ENCODE measurements at regions not wholly inside any gene's neighbourhood (a gene's known extent, or its start where the extent isn't known, plus 50 kb on each side); places are given as distances from the start of the nearest gene placed in this dataset.

DNA sequence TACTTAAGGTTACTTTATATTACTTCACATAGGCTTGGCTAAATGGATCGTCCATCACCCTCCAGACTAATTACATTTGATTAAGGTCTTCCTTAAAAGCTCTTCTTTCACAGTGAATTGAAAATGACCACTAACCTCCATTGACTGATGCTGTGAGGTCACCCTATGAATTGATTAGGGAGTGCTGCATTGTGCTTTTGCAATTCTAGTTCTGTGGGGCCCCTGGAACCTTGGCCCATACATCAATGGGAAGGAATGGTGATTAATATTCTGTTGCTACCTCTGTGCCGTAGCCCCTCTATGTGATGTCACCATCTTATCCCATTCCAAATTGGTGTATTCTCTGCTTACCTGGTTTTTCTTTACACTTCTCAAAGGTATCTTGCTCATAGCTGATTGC is 682.2 kb downstream of the SQOR start:
- no peaks in the 10 kb centered on the region for H3K9me3 ChIP-seq (ENCODE audit: low read length)
- no peaks in the 10 kb centered on the region for H3K4me1 ChIP-seq (ENCODE audit: insufficient read depth, low read length)
- no peak overlapping the region for H3K4me3 ChIP-seq (replicated peaks in 1 of 3; ENCODE audit: insufficient read depth in 1 of 3, low read depth in 2 of 3, low read length in 3 of 3)
- WGBS (ENCODE audit: low lambda C conversion rate): 5% methylated on average over 2 of the region's 2 CpGs
- DNase-seq (ENCODE audit: low spot score) (no peak), ATAC-seq (no peak), FAIRE-seq (no peak)
- no peaks in the 10 kb centered on the region for H3K36me3 ChIP-seq (replicated peaks in 1 of 2; ENCODE audit: control insufficient read depth in 1 of 2, insufficient read depth in 2 of 2, low read length in 2 of 2)
- in situ Hi-C loops (cut with HindIII; ENCODE audit: extremely low pct_ligation_motif_present, low pct_unique_long_range_greater_than_20kb) (no loop called here), intact Hi-C loops (cut with micrococcal nuclease; ENCODE audit: unreplicated experiment) (no loop called here)
- ChIA-PET CTCF (ENCODE audit: low intra/inter-chr PET ratio, low total read pairs) (no interaction called here), POLR2A (no interaction called here)
- H3K79me2 ChIP-seq (ENCODE audit: insufficient read depth, low read length): no peaks in the 10 kb centered on the region
- no peak overlapping the region for H3K4me2 ChIP-seq (ENCODE audit: low read depth, low read length)
- no peaks in the 10 kb centered on the region for H4K20me1 ChIP-seq (ENCODE audit: insufficient read depth, low read length)
- no peak for TF ChIP-seq ZNF460 (CRISPR knock-in tag; IDR thresholded peaks at IDR 0.05; ENCODE audit: borderline replicate concordance)
- no peak for TF ChIP-seq SPEN (CRISPR knock-in tag; IDR thresholded peaks at IDR 0.05; ENCODE audit: low read depth)
- TF ChIP-seq ZNF644 (CRISPR knock-in tag; IDR thresholded peaks at IDR 0.05; ENCODE audit: low read depth): no peak
- TF ChIP-seq IRX3 (CRISPR knock-in tag; IDR thresholded peaks at IDR 0.05; ENCODE audit: borderline replicate concordance, low read depth): no peak
- TF ChIP-seq CENPX (CRISPR knock-in tag; IDR thresholded peaks at IDR 0.05): no peak
- TF ChIP-seq, protein P1, sequence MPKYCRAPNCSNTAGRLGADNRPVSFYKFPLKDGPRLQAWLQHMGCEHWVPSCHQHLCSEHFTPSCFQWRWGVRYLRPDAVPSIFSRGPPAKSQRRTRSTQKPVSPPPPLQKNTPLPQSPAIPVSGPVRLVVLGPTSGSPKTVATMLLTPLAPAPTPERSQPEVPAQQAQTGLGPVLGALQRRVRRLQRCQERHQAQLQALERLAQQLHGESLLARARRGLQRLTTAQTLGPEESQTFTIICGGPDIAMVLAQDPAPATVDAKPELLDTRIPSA (CRISPR knock-in tag; IDR thresholded peaks at IDR 0.05; ENCODE audit: borderline replicate concordance): no peak
- TF ChIP-seq NR2F6 (IDR thresholded peaks at IDR 0.05): no peak
- no peak for TF ChIP-seq NR2F6 (CRISPR knock-in tag; IDR thresholded peaks at IDR 0.05)
- no peak for TF ChIP-seq MLLT10 (CRISPR knock-in tag; IDR thresholded peaks at IDR 0.05)
- TF ChIP-seq ZFP36 (IDR thresholded peaks at IDR 0.05; ENCODE audit: borderline replicate concordance, low read depth, low read length, partially characterized antibody): no peak
- TF ChIP-seq, protein P2, sequence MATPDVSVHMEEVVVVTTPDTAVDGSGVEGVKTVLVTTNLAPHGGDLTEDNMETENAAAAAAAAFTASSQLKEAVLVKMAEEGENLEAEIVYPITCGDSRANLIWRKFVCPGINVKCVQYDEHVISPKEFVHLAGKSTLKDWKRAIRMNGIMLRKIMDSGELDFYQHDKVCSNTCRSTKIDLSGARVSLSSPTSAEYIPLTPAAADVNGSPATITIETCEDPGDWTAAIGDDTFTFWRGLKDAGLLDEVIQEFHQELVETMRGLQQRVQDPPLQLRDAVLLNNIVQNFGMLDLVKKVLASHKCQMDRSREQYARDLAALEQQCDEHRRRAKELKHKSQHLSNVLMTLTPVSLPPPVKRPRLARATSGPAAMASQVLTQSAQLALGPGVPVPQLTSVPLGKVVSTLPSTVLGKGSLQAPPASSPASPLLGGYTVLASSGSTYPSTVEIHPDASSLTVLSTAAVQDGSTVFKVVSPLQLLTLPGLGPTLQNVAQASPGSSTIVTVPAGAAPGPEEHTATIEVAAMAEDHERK (CRISPR knock-in tag; IDR thresholded peaks at IDR 0.05; ENCODE audit: low read depth): no peak
- TF ChIP-seq, protein P3, sequence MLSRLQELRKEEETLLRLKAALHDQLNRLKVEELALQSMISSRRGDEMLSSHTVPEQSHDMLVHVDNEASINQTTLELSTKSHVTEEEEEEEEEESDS (CRISPR knock-in tag; IDR thresholded peaks at IDR 0.05; ENCODE audit: borderline replicate concordance): no peak
- no peak for TF ChIP-seq ZNF83 (CRISPR knock-in tag; IDR thresholded peaks at IDR 0.05; ENCODE audit: borderline replicate concordance)
- no peak for TF ChIP-seq HNRNPUL1 (IDR thresholded peaks at IDR 0.05; ENCODE audit: low read depth, low read length)
- no peak for TF ChIP-seq ISX (CRISPR knock-in tag; conservative IDR thresholded peaks at IDR 0.05)
- TF ChIP-seq, protein P4, sequence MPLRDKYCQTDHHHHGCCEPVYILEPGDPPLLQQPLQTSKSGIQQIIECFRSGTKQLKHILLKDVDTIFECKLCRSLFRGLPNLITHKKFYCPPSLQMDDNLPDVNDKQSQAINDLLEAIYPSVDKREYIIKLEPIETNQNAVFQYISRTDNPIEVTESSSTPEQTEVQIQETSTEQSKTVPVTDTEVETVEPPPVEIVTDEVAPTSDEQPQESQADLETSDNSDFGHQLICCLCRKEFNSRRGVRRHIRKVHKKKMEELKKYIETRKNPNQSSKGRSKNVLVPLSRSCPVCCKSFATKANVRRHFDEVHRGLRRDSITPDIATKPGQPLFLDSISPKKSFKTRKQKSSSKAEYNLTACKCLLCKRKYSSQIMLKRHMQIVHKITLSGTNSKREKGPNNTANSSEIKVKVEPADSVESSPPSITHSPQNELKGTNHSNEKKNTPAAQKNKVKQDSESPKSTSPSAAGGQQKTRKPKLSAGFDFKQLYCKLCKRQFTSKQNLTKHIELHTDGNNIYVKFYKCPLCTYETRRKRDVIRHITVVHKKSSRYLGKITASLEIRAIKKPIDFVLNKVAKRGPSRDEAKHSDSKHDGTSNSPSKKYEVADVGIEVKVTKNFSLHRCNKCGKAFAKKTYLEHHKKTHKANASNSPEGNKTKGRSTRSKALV (CRISPR knock-in tag; IDR thresholded peaks at IDR 0.05): no peak
- H3K27ac ChIP-seq (ENCODE audit: extremely low read length, insufficient read depth, low read length): no peak overlapping the region
- H2AFZ ChIP-seq (ENCODE audit: low read length): no peak overlapping the region
- no peak overlapping the region for H3K9ac ChIP-seq (ENCODE audit: insufficient read depth, low read depth, low read length)
- BruUV-seq (replicated peaks): no TSS peak
- H3K27me3 ChIP-seq (ENCODE audit: control insufficient read depth in 1 of 2, insufficient read depth in 2 of 2, low read length in 2 of 2): no peaks in the 10 kb centered on the region
